Activated T-cell treated with anti-CD3 and anti-CD28 coated beads, Interleukin-2, amount 50 U/mL, for 4 hours (primary cell): ENCODE measurements at regions not wholly inside any gene's neighbourhood (a gene's known extent, or its start where the extent isn't known, plus 50 kb on each side); places are given as distances from the start of the nearest gene placed in this dataset.
"Not testable (repeated sequence)": the region's sequence is repeated elsewhere in the genome, so short reads cannot be mapped to it uniquely, and the experiment has no call there.

ENCODE experiments used
- ATAC-seq, 2 donors: fragments of 200-7000 bp; cut with Tn5 transposase; one replicate each; pipeline ENCODE4 v1.10.0; 2021
- DNase-seq: peaks from one replicate; pipeline ENCODE4 v3.0.0-alpha.2; 2020
- H3K27me3 Mint-ChIP-seq: one replicate; pipeline ENCODE4 v1.8.0; 2021; ENCODE audit warnings: low read depth, mixed read lengths
- H3K36me3 Mint-ChIP-seq: one replicate; pipeline ENCODE4 v1.8.0; 2022; ENCODE audit warnings: mixed read lengths; ENCODE audit not compliant: insufficient read depth
- H3K4me1 Mint-ChIP-seq: one replicate; pipeline ENCODE4 v1.8.0; 2021; ENCODE audit warnings: low read depth, mixed read lengths
- H3K4me3 Mint-ChIP-seq: one replicate; pipeline ENCODE4 v1.8.0; 2021; ENCODE audit warnings: mild to moderate bottlenecking, moderate library complexity, mixed read lengths
- H3K9me3 Mint-ChIP-seq: one replicate; pipeline ENCODE4 v1.8.0; 2021; ENCODE audit warnings: mixed read lengths

- H3K4me1 Mint-ChIP-seq, H3K4me3 Mint-ChIP-seq, H3K36me3 Mint-ChIP-seq, H3K9me3 Mint-ChIP-seq, DNase-seq, ATAC-seq, H3K27me3 Mint-ChIP-seq: not testable (repeated sequence)
Observed at GRCh38 chr17:27007734-27008531, 286.0 kb upstream of the WSB1 start.

- Mint-ChIP-seq H3K9me3 (no peaks in the 10 kb centered on the region), H3K27me3 (no peaks in the 10 kb centered on the region), H3K36me3 (no peaks in the 10 kb centered on the region), H3K4me3 (no peak overlapping the region), H3K4me1 (no peaks in the 10 kb centered on the region)
- DNase-seq (no peak), ATAC-seq (no peak)
Observed at GRCh38 chr17:27009087-27009486, 284.8 kb upstream of the WSB1 start.

GRCh38 chr17:27010138-27010537, 283.8 kb upstream of the WSB1 start:
- not testable (repeated sequence) for DNase-seq, H3K9me3 Mint-ChIP-seq, H3K4me1 Mint-ChIP-seq, ATAC-seq, H3K4me3 Mint-ChIP-seq, H3K27me3 Mint-ChIP-seq, H3K36me3 Mint-ChIP-seq

GRCh38 chr17:27030552-27030951, 263.4 kb upstream of the WSB1 start:
- DNase-seq, H3K27me3 Mint-ChIP-seq, H3K4me1 Mint-ChIP-seq, H3K36me3 Mint-ChIP-seq, ATAC-seq, H3K4me3 Mint-ChIP-seq, H3K9me3 Mint-ChIP-seq: not testable (repeated sequence)

- Mint-ChIP-seq H3K4me1 (no peaks in the 10 kb centered on the region), H3K36me3 (no peaks in the 10 kb centered on the region), H3K9me3 (no peaks in the 10 kb centered on the region), H3K27me3 (no peaks in the 10 kb centered on the region), H3K4me3 (no peak overlapping the region)
- ATAC-seq, result no peak
- no peak for DNase-seq
Observed at GRCh38 chr17:27038676-27039075, 255.2 kb upstream of the WSB1 start.

- H3K9me3 Mint-ChIP-seq, DNase-seq, H3K27me3 Mint-ChIP-seq, H3K4me3 Mint-ChIP-seq, H3K4me1 Mint-ChIP-seq, ATAC-seq, H3K36me3 Mint-ChIP-seq: not testable (repeated sequence)
Observed at GRCh38 chr17:27045039-27045438, 248.9 kb upstream of the WSB1 start.

- no peak overlapping the region for H3K4me3 Mint-ChIP-seq
- ATAC-seq (peak; percentile 50 to 62), DNase-seq (no peak)
- H3K36me3 Mint-ChIP-seq, result no peaks in the 10 kb centered on the region
- peaks cover 10% of the 10 kb centered on the region for H3K27me3 Mint-ChIP-seq
- H3K4me1 Mint-ChIP-seq, result no peaks in the 10 kb centered on the region
- no peaks in the 10 kb centered on the region for H3K9me3 Mint-ChIP-seq
Observed at GRCh38 chr17:27049104-27049784, 244.7 kb upstream of the WSB1 start.

GRCh38 chr17:27065588-27065987, 228.3 kb upstream of the WSB1 start:
- no peak for ATAC-seq
- H3K4me3 Mint-ChIP-seq, result no peak overlapping the region
- peaks cover 4% of the 10 kb centered on the region for H3K9me3 Mint-ChIP-seq
- H3K36me3 Mint-ChIP-seq, result no peaks in the 10 kb centered on the region
- no peaks in the 10 kb centered on the region for H3K4me1 Mint-ChIP-seq
- no peak for DNase-seq
- H3K27me3 Mint-ChIP-seq, result peaks cover 6% of the 10 kb centered on the region

- DNase-seq, result no peak
Observed at GRCh38 chr17:27066315-27066714, 227.6 kb upstream of the WSB1 start.

GRCh38 chr17:27069842-27070508, 223.9 kb upstream of the WSB1 start:
- ATAC-seq (no peak), DNase-seq (no peak)
- H3K27me3 Mint-ChIP-seq, result peaks cover 2% of the 10 kb centered on the region
- H3K4me1 Mint-ChIP-seq, result no peaks in the 10 kb centered on the region
- no peak overlapping the region for H3K4me3 Mint-ChIP-seq
- peaks cover 4% of the 10 kb centered on the region for H3K9me3 Mint-ChIP-seq
- H3K36me3 Mint-ChIP-seq, result no peaks in the 10 kb centered on the region

More at GRCh38 chr17:27066315-27066714, 227.6 kb upstream of the WSB1 start:
- no peaks in the 10 kb centered on the region for H3K36me3 Mint-ChIP-seq
- H3K4me3 Mint-ChIP-seq, result no peak overlapping the region
- peaks cover 4% of the 10 kb centered on the region for H3K9me3 Mint-ChIP-seq
- no peak for ATAC-seq
- H3K4me1 Mint-ChIP-seq, result no peaks in the 10 kb centered on the region
- H3K27me3 Mint-ChIP-seq, result peaks cover 6% of the 10 kb centered on the region

- no peak for ATAC-seq
- Mint-ChIP-seq H3K4me1 (no peaks in the 10 kb centered on the region), H3K4me3 (no peak overlapping the region), H3K9me3 (peaks cover 4% of the 10 kb centered on the region), H3K36me3 (no peaks in the 10 kb centered on the region), H3K27me3 (peaks cover 5% of the 10 kb centered on the region)
- no peak for DNase-seq
Observed at GRCh38 chr17:27070836-27071235, 223.1 kb upstream of the WSB1 start.

- peaks cover 7% of the 10 kb centered on the region for H3K27me3 Mint-ChIP-seq
- H3K9me3 Mint-ChIP-seq, result peaks cover 4% of the 10 kb centered on the region
- DNase-seq (no peak), ATAC-seq (no peak)
- H3K36me3 Mint-ChIP-seq, result no peaks in the 10 kb centered on the region
- no peaks in the 10 kb centered on the region for H3K4me1 Mint-ChIP-seq
- H3K4me3 Mint-ChIP-seq, result no peak overlapping the region
Observed at GRCh38 chr17:27072885-27073284, 221.0 kb upstream of the WSB1 start.

GRCh38 chr17:27076814-27077213, 217.1 kb upstream of the WSB1 start:
- H3K36me3 Mint-ChIP-seq, result no peaks in the 10 kb centered on the region
- H3K9me3 Mint-ChIP-seq, result no peaks in the 10 kb centered on the region
- DNase-seq (no peak), ATAC-seq (no peak)
- H3K4me1 Mint-ChIP-seq, result no peaks in the 10 kb centered on the region
- peaks cover 12% of the 10 kb centered on the region for H3K27me3 Mint-ChIP-seq
- H3K4me3 Mint-ChIP-seq, result no peak overlapping the region

- ATAC-seq, result no peak
- Mint-ChIP-seq H3K27me3 (peaks cover 17% of the 10 kb centered on the region), H3K9me3 (no peaks in the 10 kb centered on the region), H3K4me1 (no peaks in the 10 kb centered on the region), H3K36me3 (no peaks in the 10 kb centered on the region), H3K4me3 (no peak overlapping the region)
- DNase-seq, result no peak
Observed at GRCh38 chr17:27078296-27078695, 215.6 kb upstream of the WSB1 start.

- H3K9me3 Mint-ChIP-seq, result no peaks in the 10 kb centered on the region
- no peak overlapping the region for H3K4me3 Mint-ChIP-seq
- no peaks in the 10 kb centered on the region for H3K36me3 Mint-ChIP-seq
- H3K27me3 Mint-ChIP-seq, result peaks cover 17% of the 10 kb centered on the region
- DNase-seq, result no peak
- H3K4me1 Mint-ChIP-seq, result no peaks in the 10 kb centered on the region
- no peak for ATAC-seq
Observed at GRCh38 chr17:27079660-27080059, 214.3 kb upstream of the WSB1 start.
